ENCODE measurements at regions not wholly inside any gene's neighbourhood (a gene's known extent, or its start where the extent isn't known, plus 50 kb on each side); places are given as distances from the start of the nearest gene placed in this dataset.

GRCh38 chr16:24428756-24429155 is 110.6 kb upstream of the RBBP6 start:
- CTCF ChIA-PET (ENCODE audit: partially characterized antibody) = no interaction called here
- H3K23ac ChIP-seq (ENCODE audit: insufficient read length) = no peak overlapping the region
- H4K5ac ChIP-seq (ENCODE audit: insufficient read length, low read depth, low read length) = no peak overlapping the region
- no peak overlapping the region for H3K18ac ChIP-seq (ENCODE audit: extremely low read depth, low read length)
- H3K4me3 ChIP-seq (ENCODE audit: extremely low read depth in 1 of 4, insufficient read depth in 2 of 4, low read depth in 3 of 4, low read length in 4 of 4) = no peak overlapping the region
- no peak overlapping the region for H3K56ac ChIP-seq (replicated peaks; ENCODE audit: insufficient read length, low read depth, low read length)
- no peak overlapping the region for H3K9ac ChIP-seq (replicated peaks in 1 of 4; ENCODE audit: extremely low read depth in 1 of 4, low read depth in 3 of 4, low read length in 3 of 4)
- no peaks in the 10 kb centered on the region for H4K20me1 ChIP-seq (replicated peaks in 1 of 2; ENCODE audit: control insufficient read depth in 1 of 2, insufficient read depth in 2 of 2, low read length in 2 of 2)
- no peak overlapping the region for H2BK20ac ChIP-seq (ENCODE audit: low read length)
- H2AFZ ChIP-seq (ENCODE audit: low read length) = no peak overlapping the region
- no peak overlapping the region for H2AK5ac ChIP-seq (ENCODE audit: low read depth, low read length)
- FAIRE-seq = no peak
- no peak overlapping the region for H4K91ac ChIP-seq (replicated peaks; ENCODE audit: insufficient read length, low read length)
- POLR2A ChIA-PET (ENCODE audit: partially characterized antibody) = no interaction called here
- H3K4me1 ChIP-seq (replicated peaks in 1 of 4; ENCODE audit: control insufficient read depth in 3 of 4, insufficient read depth in 4 of 4, low read length in 3 of 4) = peaks cover 0 to 8% (median 1%) of the 10 kb centered on the region in 4 experiments; a peak in 2 of 7 replicates
- no peak overlapping the region for H3K14ac ChIP-seq (ENCODE audit: insufficient read length)
- no peak overlapping the region for H3K4me2 ChIP-seq (ENCODE audit: insufficient read depth in 1 of 2, low read depth in 2 of 2, low read length in 2 of 2)
- no peak overlapping the region for H3K27ac ChIP-seq (ENCODE audit: low read depth, low read length)
- H2BK120ac ChIP-seq (replicated peaks; ENCODE audit: low read depth, low read length) = no peak overlapping the region
- H3K79me1 ChIP-seq (ENCODE audit: low read depth, low read length) = no peaks in the 10 kb centered on the region
- H2BK5ac ChIP-seq (ENCODE audit: low read depth, low read length) = no peak overlapping the region
- no peaks in the 10 kb centered on the region; the same call in 1 of the 2 replicates for H3K23me2 ChIP-seq (ENCODE audit: low read depth, low read length)
- no peak overlapping the region for H3K4ac ChIP-seq (replicated peaks; ENCODE audit: insufficient read length, low read depth, low read length)
- no peak for DNase-seq (ENCODE audit: low read depth in 1 of 2, low spot score in 2 of 2)
- H2BK12ac ChIP-seq (ENCODE audit: low read depth, low read length) = no peak overlapping the region
- H3K9me3 ChIP-seq (ENCODE audit: insufficient read depth in 2 of 2, low read depth in 1 of 2, low read length in 1 of 2) = no peaks in the 10 kb centered on the region
- H3K79me2 ChIP-seq (ENCODE audit: control insufficient read depth in 1 of 2, insufficient read depth in 2 of 2, low read length in 2 of 2) = no peaks in the 10 kb centered on the region
- TF ChIP-seq GABPA (IDR thresholded peaks at IDR 0.05; ENCODE audit: borderline replicate concordance, insufficient read depth, low read length) (no peak), HDAC2 (IDR thresholded peaks at IDR 0.05; ENCODE audit: borderline replicate concordance in 1 of 2, low read depth in 2 of 2, low read length in 2 of 2) (no peak), SAP30 (IDR thresholded peaks at IDR 0.05; ENCODE audit: insufficient read depth, insufficient replicate concordance, low read length) (no peak), EGR1 (IDR thresholded peaks at IDR 0.05; ENCODE audit: borderline replicate concordance, low read depth, low read length) (no peak), CREB1 (IDR thresholded peaks at IDR 0.05) (no peak), CTCF (IDR thresholded peaks at IDR 0.05; ENCODE audit: control extremely low read depth in 1 of 3, insufficient read depth in 1 of 3, low read depth in 1 of 3, low read length in 3 of 3) (no peak), USF2 (IDR thresholded peaks at IDR 0.05; ENCODE audit: low read length) (no peak)
- no peaks in the 10 kb centered on the region for H3K36me3 ChIP-seq (ENCODE audit: control insufficient read depth in 2 of 4, insufficient read depth in 4 of 4, low read length in 3 of 4)
- no peaks in the 10 kb centered on the region for H3K27me3 ChIP-seq (replicated peaks in 1 of 4; ENCODE audit: control insufficient read depth in 3 of 4, extremely low read depth in 1 of 4, insufficient read depth in 3 of 4, low read length in 3 of 4)
- no peak overlapping the region for H4K8ac ChIP-seq (ENCODE audit: extremely low read depth, insufficient read depth, low read length)
- no peak overlapping the region for H2BK15ac ChIP-seq (ENCODE audit: low read length)
- 89% methylated on average over 2 of the region's 2 CpGs; no CpG with 5 or more reads in 1 of the 2 experiments for WGBS, 2 experiments (ENCODE audit: extremely low coverage in 1 of 2, insufficient coverage in 1 of 2, insufficient read length in 1 of 2, insufficient replicate concordance in 2 of 2, low coverage in 1 of 2, low lambda C conversion rate in 2 of 2, missing lambda C conversion rate in 1 of 2)

Measured in H1 (cell line).